OCI-LY1 (cell line): ENCODE measurements at regions not wholly inside any gene's neighbourhood (a gene's known extent, or its start where the extent isn't known, plus 50 kb on each side); places are given as distances from the start of the nearest gene placed in this dataset.

Experiments
- H2AFZ ChIP-seq: fragments of 200-600 bp; sonication (generic), shearing (Covaris generic); 2 replicates; pipeline ENCODE4 v1.6.0; 2014; ENCODE audit warnings: antibody characterized with exemption, mild to moderate bottlenecking, low read length
- H3F3A ChIP-seq: fragments of 200-600 bp; sonication (generic), shearing (Covaris generic); 2 replicates; pipeline ENCODE4 v1.6.0; 2014; ENCODE audit warnings: mild to moderate bottlenecking, antibody characterized with exemption, low read length, moderate library complexity; ENCODE audit not compliant: insufficient read depth
- H3K27ac ChIP-seq: fragments of 200-600 bp; sonication (generic); 2 replicates; pipeline ENCODE4 v1.5.1; 2014; ENCODE audit warnings: low read length, mixed run types, mild to moderate bottlenecking, low read depth; ENCODE audit not compliant: poor library complexity, severe bottlenecking
- H3K27me3 ChIP-seq: fragments of 200-600 bp; sonication (generic); 2 replicates; pipeline ENCODE4 v1.6.0; 2014; ENCODE audit warnings: antibody characterized with exemption, mild to moderate bottlenecking, low read length, moderate library complexity; ENCODE audit not compliant: insufficient read depth
- H3K36me3 ChIP-seq: fragments of 200-600 bp; sonication (generic); 2 replicates; pipeline ENCODE4 v1.6.1; 2014; ENCODE audit warnings: mild to moderate bottlenecking, antibody characterized with exemption, low read length, moderate library complexity, mixed read lengths; ENCODE audit not compliant: insufficient read depth
- H3K4me1 ChIP-seq: fragments of 200-600 bp; sonication (generic); 2 replicates; pipeline ENCODE4 v1.5.1; 2014; ENCODE audit warnings: mild to moderate bottlenecking, low read length, moderate library complexity; ENCODE audit not compliant: insufficient read depth, severe bottlenecking
- H3K4me2 ChIP-seq: fragments of 200-600 bp; sonication (generic), shearing (Covaris generic); 2 replicates; pipeline ENCODE4 v1.6.1; 2014; ENCODE audit warnings: low read length
- H3K4me3 ChIP-seq: fragments of 200-600 bp; sonication (generic); 2 replicates; pipeline ENCODE4 v1.5.1; 2014; ENCODE audit warnings: low read length, low read depth, mild to moderate bottlenecking, mixed read lengths; ENCODE audit not compliant: poor library complexity, severe bottlenecking
- H3K79me2 ChIP-seq: fragments of 200-600 bp; shearing (Covaris generic); 2 replicates; pipeline ENCODE4 v1.6.1; 2016; ENCODE audit warnings: mixed run types, low read length, mixed read lengths; ENCODE audit not compliant: insufficient read depth
- H3K9ac ChIP-seq: fragments of 200-600 bp; sonication (generic), shearing (Covaris generic); 2 replicates; pipeline ENCODE4 v1.6.1; 2014; ENCODE audit warnings: mild to moderate bottlenecking, low read length, mixed read lengths
- H3K9me2 ChIP-seq: fragments of 200-600 bp; sonication (generic), shearing (Covaris generic); 2 replicates; pipeline ENCODE4 v1.6.1; 2014; ENCODE audit warnings: low read depth, mild to moderate bottlenecking, low read length, mixed read lengths
- H3K9me3 ChIP-seq: fragments of 200-600 bp; shearing (Covaris generic); 2 replicates; pipeline ENCODE4 v1.6.1; 2014; ENCODE audit warnings: low read length, mixed read lengths
- H4K20me1 ChIP-seq: fragments of 200-600 bp; sonication (generic), shearing (Covaris generic); 2 replicates; pipeline ENCODE4 v1.6.0; 2016; ENCODE audit warnings: mild to moderate bottlenecking, low read length; ENCODE audit not compliant: insufficient read depth
- EZH2 ChIP-seq: fragments of 200-600 bp; sonication (generic), shearing (Covaris generic); IDR thresholded peaks from 2 replicates; pipeline ENCODE4 v1.8.0; 2017; ENCODE audit warnings: borderline replicate concordance, mixed run types, mild to moderate bottlenecking, antibody characterized with exemption, low read length, moderate library complexity, mixed read lengths
- TF ChIP-seq, protein P1 (sequence below): fragments of 200-600 bp; sonication (generic), shearing (Covaris generic); IDR thresholded peaks from 2 replicates; pipeline ENCODE4 v1.5.1; 2017; ENCODE audit warnings: mild to moderate bottlenecking, antibody characterized with exemption, low read length, moderate library complexity, mixed read lengths

- no peak overlapping the region for H3K4me2 ChIP-seq
- no peak overlapping the region for H3K4me3 ChIP-seq
- H3F3A ChIP-seq: no peaks in the 10 kb centered on the region
- H3K9ac ChIP-seq: no peak overlapping the region
- no peaks in the 10 kb centered on the region for H3K4me1 ChIP-seq
- no peaks in the 10 kb centered on the region for H3K36me3 ChIP-seq
- no peaks in the 10 kb centered on the region for H3K9me3 ChIP-seq
- no peaks in the 10 kb centered on the region for H4K20me1 ChIP-seq
- H3K9me2 ChIP-seq: no peaks in the 10 kb centered on the region
- H3K79me2 ChIP-seq: no peaks in the 10 kb centered on the region
- no peak overlapping the region for H2AFZ ChIP-seq
- H3K27ac ChIP-seq: no peak overlapping the region
- no peaks in the 10 kb centered on the region for H3K27me3 ChIP-seq
- no peak for TF ChIP-seq EZH2
- TF ChIP-seq, protein P1, sequence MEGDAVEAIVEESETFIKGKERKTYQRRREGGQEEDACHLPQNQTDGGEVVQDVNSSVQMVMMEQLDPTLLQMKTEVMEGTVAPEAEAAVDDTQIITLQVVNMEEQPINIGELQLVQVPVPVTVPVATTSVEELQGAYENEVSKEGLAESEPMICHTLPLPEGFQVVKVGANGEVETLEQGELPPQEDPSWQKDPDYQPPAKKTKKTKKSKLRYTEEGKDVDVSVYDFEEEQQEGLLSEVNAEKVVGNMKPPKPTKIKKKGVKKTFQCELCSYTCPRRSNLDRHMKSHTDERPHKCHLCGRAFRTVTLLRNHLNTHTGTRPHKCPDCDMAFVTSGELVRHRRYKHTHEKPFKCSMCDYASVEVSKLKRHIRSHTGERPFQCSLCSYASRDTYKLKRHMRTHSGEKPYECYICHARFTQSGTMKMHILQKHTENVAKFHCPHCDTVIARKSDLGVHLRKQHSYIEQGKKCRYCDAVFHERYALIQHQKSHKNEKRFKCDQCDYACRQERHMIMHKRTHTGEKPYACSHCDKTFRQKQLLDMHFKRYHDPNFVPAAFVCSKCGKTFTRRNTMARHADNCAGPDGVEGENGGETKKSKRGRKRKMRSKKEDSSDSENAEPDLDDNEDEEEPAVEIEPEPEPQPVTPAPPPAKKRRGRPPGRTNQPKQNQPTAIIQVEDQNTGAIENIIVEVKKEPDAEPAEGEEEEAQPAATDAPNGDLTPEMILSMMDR: no peak
Measured at GRCh38 chr1:62928885-62929284, 145.0 kb downstream of the ATG4C start.

GRCh38 chr1:62937634-62938296, 153.8 kb downstream of the ATG4C start:
- 0 out of 2 replicates have a peak, but pooled peaks cover 4% of the 10 kb centered on the region for H3K27me3 ChIP-seq
- H3K9me2 ChIP-seq: no peaks in the 10 kb centered on the region
- H3K9me3 ChIP-seq: no peaks in the 10 kb centered on the region
- no peaks in the 10 kb centered on the region for H3K36me3 ChIP-seq
- no peak overlapping the region for H3K4me2 ChIP-seq
- no peak for TF ChIP-seq EZH2
- TF ChIP-seq, protein P1: no peak
- no peak overlapping the region for H3K4me3 ChIP-seq
- H4K20me1 ChIP-seq: no peaks in the 10 kb centered on the region
- H3F3A ChIP-seq: no peaks in the 10 kb centered on the region
- H3K27ac ChIP-seq: no peak overlapping the region
- H2AFZ ChIP-seq: no peak overlapping the region
- no peaks in the 10 kb centered on the region for H3K79me2 ChIP-seq
- no peaks in the 10 kb centered on the region for H3K4me1 ChIP-seq
- no peak overlapping the region for H3K9ac ChIP-seq

GRCh38 chr1:62941780-62942179, 157.8 kb downstream of the ATG4C start:
- Histone ChIP-seq H3K4me3 (no peak overlapping the region), H3K79me2 (no peaks in the 10 kb centered on the region), H3F3A (no peaks in the 10 kb centered on the region), H3K9ac (no peak overlapping the region), H3K4me2 (no peak overlapping the region), H3K4me1 (no peaks in the 10 kb centered on the region), H4K20me1 (no peaks in the 10 kb centered on the region), H3K36me3 (no peaks in the 10 kb centered on the region), H3K27ac (no peak overlapping the region), H3K9me3 (no peaks in the 10 kb centered on the region), H2AFZ (no peak overlapping the region), H3K9me2 (no peaks in the 10 kb centered on the region), H3K27me3 (0 out of 2 replicates have a peak, but pooled peaks cover 4% of the 10 kb centered on the region)
- TF ChIP-seq, protein P1: no peak
- TF ChIP-seq EZH2: no peak
